NCI-H146 (cell line): ENCODE measurements at regions not wholly inside any gene's neighbourhood (a gene's known extent, or its start where the extent isn't known, plus 50 kb on each side); places are given as distances from the start of the nearest gene placed in this dataset.
"Not testable (repeated sequence)": the region's sequence is repeated elsewhere in the genome, so short reads cannot be mapped to it uniquely, and the experiment has no call there.

Source experiments
- DNase-seq: peaks from one replicate; lab custom pipeline; 2025; lab: John Stamatoyannopoulos, UW

DNA sequence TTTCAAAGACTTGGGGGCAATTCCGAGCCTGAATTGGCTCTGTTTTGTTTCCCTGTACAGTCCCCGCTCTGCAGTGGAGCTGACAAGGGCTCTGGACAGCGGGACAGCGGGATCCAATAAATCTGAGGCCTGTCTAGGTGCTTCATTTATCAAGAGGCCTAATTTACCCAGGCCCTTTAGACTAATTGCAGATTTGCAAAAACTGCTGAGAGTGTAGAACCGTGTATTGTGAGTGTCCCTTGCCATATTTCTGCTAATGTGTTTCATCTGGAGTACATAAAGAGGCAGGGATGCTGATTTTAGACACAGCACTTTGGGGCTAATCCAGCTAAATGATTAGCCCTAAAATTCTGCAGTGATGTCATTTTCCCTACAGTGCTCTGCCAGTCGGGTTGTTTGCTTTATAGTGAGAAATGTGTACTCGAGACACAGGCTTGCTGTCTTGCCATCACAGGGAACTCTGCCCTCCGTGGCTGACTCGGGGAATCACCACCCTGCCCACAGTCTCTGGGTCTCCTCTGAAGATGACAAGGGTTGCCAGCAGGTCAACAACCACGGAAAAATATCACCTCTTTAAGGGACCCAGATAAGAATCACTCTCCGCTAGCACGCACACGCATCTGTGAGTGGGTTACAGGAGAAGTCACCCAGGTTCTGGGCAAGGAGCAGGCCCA, 592.0 kb downstream of the BNC2 start:
- no peak for DNase-seq

DNA sequence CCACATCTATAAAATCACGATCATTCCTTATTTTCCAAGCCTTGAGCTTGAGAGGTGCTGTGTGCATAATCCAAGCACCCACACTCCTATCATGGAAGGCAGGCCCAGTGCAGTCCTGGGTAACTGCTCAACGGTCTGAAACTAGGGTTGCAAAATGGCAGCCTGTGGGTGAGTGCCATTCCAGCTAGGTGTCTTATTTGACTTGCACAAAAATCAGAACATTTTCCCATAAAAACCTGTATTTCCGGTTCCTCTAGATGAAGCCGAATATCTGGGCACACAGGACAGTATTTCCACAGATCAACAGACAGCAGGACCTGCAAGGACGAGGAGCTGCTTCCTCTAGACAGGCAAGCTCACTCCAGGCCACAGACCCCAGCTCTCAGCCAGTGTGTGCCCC, 588.8 kb downstream of the BNC2 start:
- DNase-seq: no peak

DNA sequence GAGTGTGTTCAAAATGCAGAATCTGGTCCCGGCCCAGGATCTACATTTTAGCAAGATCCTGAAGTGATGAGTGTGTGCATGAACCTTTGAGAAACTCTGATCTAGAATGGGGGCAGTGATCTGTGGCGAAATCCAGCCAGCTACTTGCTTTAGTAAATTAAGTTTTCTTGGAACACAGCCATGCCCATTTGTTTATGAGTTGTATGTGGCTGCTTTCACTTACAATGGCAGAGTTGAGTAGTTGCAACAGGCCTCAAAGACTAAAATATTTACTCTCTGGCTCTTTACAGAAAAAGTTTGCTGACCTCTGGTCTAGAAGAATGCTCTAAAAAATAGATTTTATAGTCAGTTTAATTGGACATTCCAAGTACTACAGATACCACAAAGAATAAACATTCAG, 588.3 kb downstream of the BNC2 start:
- no peak for DNase-seq

DNA sequence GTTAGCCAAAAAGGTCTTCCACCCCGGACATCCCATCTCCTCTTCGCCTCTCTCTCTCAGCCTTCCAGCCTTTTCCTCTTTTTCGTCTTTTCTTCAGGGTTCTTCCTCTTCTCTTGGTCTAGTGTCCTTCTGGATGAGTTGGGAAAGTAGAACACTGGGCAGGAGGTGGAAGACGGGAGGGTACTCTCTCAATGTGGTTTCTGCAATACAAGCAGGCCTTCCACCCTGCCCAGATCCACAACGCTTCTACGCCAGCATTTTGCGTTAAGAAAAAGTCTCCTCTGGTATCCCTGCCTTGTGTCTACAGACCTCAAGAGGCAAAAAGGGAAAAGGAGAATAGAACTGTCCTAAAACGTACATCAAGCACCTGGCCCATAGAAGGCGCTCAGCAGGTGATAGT, 587.8 kb downstream of the BNC2 start:
- no peak for DNase-seq

DNA sequence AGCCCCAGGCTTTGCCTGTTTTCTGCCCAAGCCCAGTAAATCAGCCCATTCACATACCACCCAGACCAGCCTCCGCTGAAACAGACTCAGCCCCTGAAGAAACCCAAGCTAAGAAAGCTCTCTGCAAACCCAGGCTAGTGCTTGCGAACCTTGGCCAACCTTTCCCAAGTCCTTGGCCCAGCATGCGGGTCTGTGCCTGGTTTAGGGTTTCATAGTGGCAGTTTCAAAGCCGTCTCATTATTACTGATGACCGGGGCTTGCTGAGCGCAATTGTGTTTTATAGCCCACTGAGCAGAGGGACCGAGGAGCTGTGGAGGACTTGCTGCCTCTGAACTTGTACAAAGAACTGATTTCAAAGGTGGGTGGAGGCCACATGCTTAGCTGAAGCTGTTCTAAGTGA, 584.3 kb downstream of the BNC2 start:
- no peak for DNase-seq

DNA sequence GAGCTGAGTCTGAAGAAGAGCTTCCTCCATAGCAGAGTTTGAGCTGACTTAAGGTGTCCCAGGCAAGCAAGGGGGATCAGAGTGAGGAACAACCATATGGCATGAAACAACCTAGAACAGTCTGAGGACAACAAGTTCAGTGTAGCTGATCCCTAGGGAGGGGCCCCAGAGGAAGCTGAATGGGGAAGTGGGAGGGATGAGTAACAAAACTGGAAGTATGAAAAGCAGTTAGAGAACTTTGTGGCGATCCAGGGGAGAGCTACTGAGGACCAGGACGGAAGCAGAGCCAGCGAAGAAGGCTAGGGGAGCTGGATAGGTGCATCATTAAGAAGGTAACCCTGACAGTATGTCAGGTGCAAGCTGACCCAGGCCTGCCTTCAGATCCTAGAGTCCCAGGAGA, 580.8 kb downstream of the BNC2 start:
- DNase-seq: no peak

DNA sequence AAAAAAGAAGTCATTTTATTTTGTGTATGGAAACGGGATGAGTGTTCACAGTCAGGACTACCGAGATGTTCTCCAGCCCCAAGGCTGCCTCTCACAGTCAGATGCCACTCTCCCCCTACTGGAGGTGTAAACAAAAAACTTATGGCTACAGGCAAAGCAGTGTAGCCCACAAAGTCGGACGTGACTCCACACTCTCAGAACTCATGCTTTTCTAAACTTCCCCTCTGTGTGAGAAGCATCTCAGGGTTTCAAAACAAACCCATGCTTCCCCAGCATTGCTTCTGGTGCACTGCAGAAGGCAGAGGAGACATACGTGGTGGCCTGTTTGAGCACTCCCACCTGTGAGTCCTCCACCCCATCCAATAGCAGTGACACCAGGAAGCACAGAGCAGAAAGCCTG, 580.3 kb downstream of the BNC2 start:
- DNase-seq: no peak

DNA sequence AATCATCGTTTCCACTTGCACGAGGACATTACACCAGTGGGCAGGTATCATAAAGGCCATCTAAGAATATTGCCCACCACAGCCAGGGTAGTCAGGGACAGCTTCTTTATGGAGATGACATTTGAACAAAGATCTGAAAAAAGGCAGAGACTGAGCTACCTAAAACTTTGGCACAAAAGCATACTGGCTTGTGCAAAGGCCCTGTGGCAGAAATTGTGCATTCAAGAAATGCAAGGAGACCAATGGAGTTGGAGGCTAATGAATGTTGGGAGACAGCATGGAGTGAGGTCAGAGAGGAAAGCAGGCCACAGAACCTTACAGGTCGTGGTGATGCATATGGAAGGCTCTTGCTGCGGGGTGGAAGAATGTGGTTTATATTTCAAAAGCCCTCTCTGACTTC, 578.5 kb downstream of the BNC2 start:
- no peak for DNase-seq

DNA sequence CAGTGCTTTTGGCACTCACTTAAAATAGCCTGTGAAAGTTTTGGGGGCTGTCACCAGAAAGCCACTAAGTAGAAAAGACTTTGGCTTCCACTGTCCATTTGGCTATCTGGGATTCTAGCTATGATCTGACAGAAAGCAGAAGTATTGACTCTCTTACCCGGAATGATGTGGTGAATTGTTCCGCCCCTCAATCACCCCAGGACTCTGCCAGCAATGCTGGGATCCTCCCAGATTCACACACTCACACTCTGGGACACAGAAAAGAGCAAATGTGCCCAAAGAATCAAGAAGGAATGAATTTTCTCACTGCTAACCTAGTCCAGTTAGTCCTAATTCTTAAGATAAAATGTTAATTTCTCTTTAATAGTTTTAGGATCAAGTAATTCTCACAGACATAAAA, 576.9 kb downstream of the BNC2 start:
- DNase-seq: no peak

DNA sequence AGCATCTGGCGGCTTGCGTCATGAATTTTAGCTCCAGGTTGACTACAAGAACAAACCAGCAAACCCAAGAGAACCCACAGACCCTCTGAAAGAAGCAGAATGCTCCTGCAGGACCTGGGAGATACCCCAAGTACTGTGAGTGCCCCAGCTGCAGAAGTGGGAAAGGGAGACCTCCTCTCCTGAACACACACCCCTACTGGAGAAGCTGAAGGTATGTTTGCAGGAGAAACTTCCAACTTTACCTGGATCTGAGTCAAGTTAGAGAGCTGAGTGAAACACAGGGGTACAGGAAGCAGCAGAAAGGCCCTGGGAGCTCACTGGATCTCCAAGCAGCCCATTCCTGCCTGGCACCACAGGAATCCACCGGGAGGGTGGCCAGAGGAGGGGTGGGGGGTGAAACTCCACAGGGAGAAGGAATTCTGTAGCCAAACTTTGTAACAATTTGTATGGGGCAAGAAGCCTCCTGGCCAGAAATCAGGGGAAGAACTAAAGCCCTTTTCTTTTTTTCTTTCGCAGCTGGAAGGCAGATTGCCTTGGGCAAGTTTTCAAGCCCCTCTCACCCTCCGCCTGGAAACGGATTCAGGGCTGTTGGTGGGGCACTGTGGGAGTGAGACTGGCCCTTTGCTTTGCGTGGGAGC, 576.2 kb downstream of the BNC2 start:
- DNase-seq: no peak

DNA sequence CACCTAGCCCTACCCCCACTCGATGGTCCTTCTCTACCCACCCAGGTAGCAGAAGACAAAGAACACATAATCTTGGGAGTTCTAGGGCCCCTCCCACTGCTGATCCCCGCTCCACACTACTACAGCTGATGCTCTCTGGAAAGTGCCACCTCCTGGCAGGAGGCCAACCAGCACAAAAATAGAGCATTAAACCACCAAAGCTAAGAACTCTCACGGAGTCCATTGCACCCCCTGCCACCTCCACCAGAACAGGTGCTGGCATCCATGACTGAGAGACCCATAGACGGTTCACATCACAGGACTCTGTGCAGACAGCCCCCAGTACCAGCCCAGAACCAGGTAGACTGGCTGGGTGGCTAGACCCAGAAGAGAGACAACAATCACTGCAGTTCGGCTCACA, 575.5 kb downstream of the BNC2 start:
- not testable (repeated sequence) for DNase-seq

DNA sequence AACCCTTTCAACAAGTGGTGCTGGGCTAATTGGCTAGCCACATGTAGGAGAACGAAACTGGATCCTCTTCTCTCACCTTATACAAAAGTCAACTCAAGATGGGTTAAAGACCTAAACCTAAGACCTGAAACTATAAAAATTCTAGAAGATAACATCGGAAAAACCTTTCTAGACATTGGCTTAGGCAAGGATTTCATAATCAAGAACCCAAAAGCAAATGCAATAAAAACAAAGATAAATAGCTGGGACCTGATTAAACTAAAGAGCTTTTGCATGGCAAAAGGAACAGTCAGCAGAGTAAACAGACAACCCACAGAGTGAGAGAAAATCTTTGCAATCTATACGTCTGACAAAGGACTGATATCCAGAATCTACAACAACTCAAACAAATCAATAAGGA, 571.1 kb downstream of the BNC2 start:
- not testable (repeated sequence) for DNase-seq

DNA sequence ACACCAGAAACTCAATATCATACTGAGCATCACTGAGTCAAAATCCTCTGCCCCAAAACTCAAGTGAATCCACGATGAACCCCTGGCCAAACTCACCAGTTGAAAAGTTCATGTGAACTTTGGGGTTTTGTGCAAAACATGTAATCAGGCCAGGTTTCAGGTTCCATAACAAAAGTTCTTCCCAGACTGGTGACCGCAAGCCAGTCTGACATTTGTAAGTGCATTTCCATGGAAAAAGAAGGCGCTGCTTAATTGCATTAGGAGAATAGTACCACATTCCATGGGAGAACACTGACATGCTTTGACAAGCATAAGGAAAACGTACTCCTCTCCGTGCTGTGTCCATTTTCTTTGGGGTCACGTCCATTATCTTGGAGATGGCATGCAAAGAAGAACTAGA, 567.0 kb downstream of the BNC2 start:
- no peak for DNase-seq

DNA sequence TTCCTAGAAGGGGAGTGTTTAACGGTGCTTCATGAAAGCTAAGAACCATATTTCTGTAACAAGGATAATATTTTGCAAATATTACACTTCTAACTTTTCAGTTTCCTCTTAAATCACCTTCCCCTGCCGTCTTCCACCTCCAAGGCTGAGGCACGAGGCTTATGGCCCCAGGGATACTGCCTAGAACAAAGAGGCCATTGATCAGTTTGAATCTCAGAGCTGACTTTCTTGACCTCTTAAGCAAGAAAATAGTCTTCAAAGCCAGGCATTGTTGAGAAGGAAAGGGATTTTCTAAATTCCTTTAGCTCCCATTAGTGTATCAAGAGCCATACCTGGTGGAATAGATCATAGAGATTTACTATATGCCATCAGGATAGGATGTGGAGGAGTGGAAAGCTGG, 566.2 kb downstream of the BNC2 start:
- no peak for DNase-seq

DNA sequence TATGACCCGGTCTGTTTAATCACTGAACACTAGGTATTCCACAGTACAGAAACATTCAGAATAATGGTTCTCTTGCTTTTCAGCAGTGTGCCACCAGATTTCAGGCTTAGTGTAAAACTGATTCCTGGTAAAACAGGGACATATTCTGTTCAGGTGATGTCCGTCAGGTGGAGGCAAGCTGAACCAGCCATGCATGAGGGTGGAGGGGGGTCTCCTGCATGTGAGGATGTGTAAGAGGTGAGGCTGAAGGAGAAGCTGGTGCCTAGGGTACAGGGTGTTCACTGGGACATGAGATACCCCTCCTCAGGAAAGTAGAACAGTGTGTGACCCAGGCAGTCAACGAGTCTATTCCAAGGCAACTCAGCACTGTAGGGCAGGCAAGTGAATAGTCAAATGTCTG, 563.9 kb downstream of the BNC2 start:
- DNase-seq: no peak

DNA sequence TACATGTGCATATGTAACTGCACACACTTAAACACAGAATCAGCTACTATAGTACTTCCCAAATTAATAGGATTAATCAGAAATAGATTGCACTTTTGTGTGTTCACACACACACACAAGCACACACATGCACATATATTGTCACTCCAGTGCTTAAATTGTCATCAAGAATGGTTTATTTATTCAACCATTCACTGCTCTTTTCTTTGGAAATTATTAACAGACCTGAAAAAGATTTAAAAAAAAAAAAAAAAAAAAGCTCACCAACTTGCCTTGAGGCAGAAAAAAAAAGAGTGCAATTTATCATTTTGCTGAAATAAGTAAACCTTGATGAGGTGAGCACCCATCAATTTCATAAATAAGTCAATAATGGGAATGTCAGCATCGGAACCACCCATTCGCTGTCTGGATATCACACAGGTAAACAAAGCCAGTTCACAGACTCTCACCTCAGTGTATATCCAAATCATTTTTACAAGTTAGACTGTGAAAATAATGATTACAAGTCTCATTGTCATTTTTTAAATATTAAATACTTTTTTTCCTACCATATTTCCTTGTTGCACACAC, 562.8 kb downstream of the BNC2 start:
- DNase-seq: no peak

DNA sequence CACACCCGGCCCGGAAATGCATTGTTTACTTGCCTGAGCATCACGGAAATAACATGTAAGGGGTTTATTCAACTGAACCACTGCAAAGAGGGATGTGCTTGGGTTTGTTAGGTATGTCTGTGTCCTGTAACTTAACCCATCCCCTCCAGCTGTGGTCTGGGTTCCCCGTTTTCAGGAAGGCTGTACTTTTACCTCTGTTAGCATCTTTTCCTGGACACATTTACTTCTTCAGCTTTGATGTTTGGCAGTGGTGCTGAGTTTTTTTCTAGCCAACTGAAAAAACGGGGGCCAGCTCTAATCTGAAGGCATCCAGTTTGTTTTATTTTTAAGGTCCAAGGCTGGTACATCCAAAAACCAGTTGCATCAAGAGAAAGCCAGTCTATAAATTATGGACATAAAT, 561.8 kb downstream of the BNC2 start:
- no peak for DNase-seq

DNA sequence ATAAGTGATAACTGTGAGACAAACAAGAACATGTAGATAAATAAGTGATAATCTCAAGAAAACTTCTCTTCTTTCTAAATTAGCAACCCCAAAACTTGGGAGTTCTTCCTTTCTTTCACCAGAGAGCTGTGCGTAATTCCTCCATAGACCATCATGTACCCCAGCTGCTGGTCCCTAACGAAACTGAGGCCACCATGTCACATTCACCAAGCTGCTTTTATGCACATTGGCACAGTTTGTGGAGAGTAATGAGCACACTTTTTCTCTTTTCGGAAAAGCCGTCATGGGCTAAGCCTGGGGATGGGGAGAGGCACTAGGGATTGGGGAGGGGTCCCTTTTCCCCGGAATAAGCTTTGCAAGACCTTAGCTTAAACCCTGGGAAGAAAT, 561.4 kb downstream of the BNC2 start:
- DNase-seq: no peak

DNA sequence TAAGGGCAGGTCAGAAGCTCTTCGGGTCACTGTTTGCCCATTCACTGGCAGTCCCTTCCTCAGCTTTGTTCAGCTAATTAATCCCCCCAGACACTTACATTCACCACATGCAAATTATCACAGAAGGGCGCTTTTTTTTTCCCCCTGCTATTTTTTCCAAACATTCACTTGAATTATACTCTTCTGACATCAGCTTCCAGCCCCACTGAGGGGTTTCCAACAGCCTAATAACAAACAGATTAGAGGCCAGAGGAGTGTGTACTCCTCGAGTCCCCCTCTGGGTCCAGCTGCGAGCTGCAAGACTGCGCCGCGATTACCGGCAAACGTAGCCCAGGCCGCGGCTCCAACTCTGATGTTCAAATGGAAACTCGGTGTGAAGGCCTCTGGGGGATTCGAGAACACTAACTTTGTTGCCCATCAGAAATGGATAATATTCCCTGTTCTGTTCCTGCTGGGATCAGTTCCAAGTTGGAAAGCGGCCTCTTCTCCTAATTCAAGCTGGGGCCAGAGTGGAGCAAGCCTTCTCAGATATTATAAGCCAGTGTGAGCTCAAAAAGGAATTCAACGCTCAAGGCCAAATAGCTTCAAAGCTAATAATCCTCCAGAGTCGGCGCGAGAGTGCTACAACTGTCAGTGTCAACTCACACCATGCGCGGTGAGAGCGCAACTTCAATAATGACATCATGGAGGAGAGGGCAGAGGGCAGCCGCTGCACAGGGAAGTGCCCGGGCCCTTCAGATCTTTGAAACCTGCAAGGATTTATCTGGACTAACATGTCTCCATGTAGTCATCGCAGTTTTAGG, 560.8 kb downstream of the BNC2 start:
- DNase-seq: no peak

DNA sequence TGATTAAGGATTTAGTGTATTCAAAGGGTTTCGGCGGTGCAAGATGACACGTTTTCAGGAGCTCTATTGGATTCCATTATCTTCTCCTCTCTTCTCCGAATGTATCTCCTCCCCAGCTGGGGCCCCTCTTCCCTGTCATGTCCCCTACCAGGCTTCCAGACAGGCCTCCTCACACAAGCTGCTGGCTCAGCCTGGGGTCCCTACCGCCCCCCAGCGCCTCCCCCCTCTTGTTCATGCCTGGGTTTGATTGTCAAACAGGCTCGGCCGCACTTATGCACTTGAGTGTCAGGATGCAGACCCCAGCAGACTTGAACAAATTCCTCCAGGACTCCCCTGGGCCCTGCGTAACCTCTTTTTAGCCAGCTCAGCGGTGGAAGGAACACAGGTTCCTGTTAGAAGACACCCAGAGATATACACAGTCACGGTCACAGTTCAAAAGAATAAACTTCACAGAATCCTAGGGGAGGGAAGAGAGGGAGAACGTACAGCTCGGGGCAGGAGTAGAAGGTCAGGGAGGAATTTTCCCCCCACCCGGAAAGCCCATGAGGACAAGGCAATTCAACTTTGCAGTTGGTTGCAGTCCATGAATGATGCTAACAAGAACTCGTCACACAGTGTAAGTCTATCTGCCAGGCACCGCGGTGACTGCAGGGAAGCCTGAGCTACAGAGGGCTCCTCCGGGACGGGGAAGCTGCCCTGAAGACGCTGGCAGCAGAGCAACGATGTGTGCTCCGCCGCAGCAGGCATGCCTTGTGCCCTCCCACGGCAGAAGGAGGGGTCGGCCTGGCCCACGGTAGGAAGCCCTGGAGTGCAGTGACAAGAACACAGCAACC, 560.0 kb downstream of the BNC2 start:
- DNase-seq: no peak

DNA sequence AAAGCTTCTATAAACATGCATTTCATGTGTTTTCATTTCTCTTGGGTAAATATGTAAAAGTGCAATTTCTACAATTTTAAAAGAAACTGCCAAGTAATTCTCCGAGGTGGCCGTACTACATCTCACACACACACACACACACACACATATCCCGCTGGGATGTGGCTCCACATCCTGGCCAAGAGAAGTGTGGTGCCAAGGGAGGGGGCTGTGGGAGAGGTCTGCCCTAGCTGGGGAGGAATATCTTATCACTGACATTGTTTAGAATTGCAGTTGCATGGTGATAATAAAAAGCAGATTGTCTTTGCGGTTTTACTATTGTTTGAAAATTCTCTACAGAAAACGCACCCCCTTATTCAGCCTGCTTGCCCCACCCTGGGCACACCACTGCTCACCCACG, 558.4 kb downstream of the BNC2 start:
- DNase-seq: no peak

DNA sequence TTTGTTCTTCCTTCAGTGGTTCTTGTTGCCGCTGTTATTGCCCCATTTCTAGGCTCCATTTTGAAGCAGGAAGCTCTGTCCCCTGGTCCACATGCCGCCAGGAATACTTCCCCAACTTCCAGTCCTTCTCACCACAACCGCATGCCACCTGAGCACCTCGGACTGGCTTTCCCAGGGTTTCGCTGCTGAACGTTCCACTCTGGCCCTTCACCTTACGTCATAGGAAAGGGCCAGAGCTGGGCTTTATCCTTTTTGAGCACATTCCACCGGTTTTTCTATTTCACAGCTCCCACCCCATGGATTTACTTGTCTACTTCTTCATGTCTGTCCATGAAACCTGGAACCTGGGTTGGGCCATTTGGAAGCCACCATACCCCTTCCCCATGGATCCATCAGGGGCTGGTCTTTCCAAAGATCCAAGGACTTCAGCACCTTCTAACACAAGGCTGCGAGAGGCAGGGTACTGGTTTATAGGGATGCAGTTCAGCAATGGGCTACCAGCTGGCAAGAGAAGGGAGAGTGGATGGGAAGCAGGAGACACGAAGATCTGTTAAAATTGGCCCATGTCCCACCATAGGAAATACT, 557.4 kb downstream of the BNC2 start:
- DNase-seq: no peak
